HepG2 (cell line): ENCODE measurements at regions not wholly inside any gene's neighbourhood (a gene's known extent, or its start where the extent isn't known, plus 50 kb on each side); places are given as distances from the start of the nearest gene placed in this dataset.

Experiments used
- ATAC-seq: fragments of 200-7000 bp; cut with Tn5 transposase; 3 replicates; pipeline ENCODE4 v1.9.1; 2020; ENCODE audit warnings: mild to moderate bottlenecking, moderate library complexity
- BruUV-seq: library from RNA; stranded (reverse); fragments of 400-500 nt; replicated peaks from 2 replicates; lab custom pipeline; 2021; lab: Mats Ljungman, UMichigan
- CTCF ChIA-PET: fragments of 300-600 bp; formaldehyde crosslinking; extraction: SDS; loops from one replicate; lab custom pipeline; 2021; ENCODE audit warnings: low total read pairs, inconsistent platforms, low intra/inter-chr PET ratio; lab: Yijun Ruan, JAX
- POLR2A ChIA-PET: fragments of 350-600 bp; sonication (Branson Sonifier 250); formaldehyde crosslinking; loops from one replicate; lab custom pipeline; 2020; ENCODE audit warnings: antibody characterized with exemption, inconsistent platforms; lab: Yijun Ruan, JAX
- DNase-seq: peaks from one replicate; pipeline ENCODE4 v3.0.0-alpha.2; 2015; ENCODE audit warnings: low spot score
- FAIRE-seq: peaks from 3 replicates; lab custom pipeline; 2011; peaks lifted over from hg19 to GRCh38; lab: Jason Lieb, UNC
- H2AFZ ChIP-seq: one replicate; pipeline ENCODE4 v1.6.1; 2011; ENCODE audit warnings: low read length, inconsistent platforms
- H3K27ac ChIP-seq: fragments of 300-600 bp; 3 replicates; pipeline ENCODE4 v1.8.0; 2011; ENCODE audit warnings: mixed run types, mild to moderate bottlenecking, mixed read lengths, low read length, inconsistent platforms; ENCODE audit not compliant: insufficient read depth; ENCODE audit errors: extremely low read length
- H3K27me3 ChIP-seq, 2 experiments: fragments of 200-600 bp in 1 of 2; 2 replicates in 1 of 2; 3 replicates in 1 of 2; pipeline versions ENCODE4 v1.6.0 to v1.8.0; 2011; ENCODE audit warnings: low read length in 2 of 2, mild to moderate bottlenecking in 2 of 2, moderate library complexity in 2 of 2, inconsistent platforms in 1 of 2; ENCODE audit not compliant: insufficient read depth in 2 of 2, control insufficient read depth in 1 of 2
- H3K36me3 ChIP-seq, 2 experiments: fragments of 200-600 bp in 1 of 2; replicated peaks in 1 of 2; 2 replicates in 1 of 2; 3 replicates in 1 of 2; pipeline versions ENCODE4 v1.5.1 to v1.8.0; 2011; ENCODE audit warnings: low read length in 2 of 2, inconsistent platforms in 1 of 2; ENCODE audit not compliant: insufficient read depth in 2 of 2, control insufficient read depth in 1 of 2
- H3K4me1 ChIP-seq: 2 replicates; pipeline ENCODE4 v1.5.1; 2012; ENCODE audit warnings: low read length, inconsistent platforms; ENCODE audit not compliant: insufficient read depth
- H3K4me2 ChIP-seq: 2 replicates; pipeline ENCODE4 v1.6.0; 2011; ENCODE audit warnings: low read depth, low read length, inconsistent platforms
- H3K4me3 ChIP-seq, 3 experiments: fragments of 200-600 bp in 1 of 3; sonication (generic), shearing (Covaris generic) in 1 of 3; replicated peaks in 1 of 3; 2 replicates each; pipeline ENCODE4 v1.5.1; 2011 to 2016; ENCODE audit warnings: low read length in 3 of 3, inconsistent platforms in 2 of 3, low read depth in 2 of 3, mild to moderate bottlenecking in 2 of 3, control low read depth in 1 of 3, mixed read lengths in 1 of 3; ENCODE audit not compliant: insufficient read depth in 1 of 3
- H3K79me2 ChIP-seq: one replicate; pipeline ENCODE4 v1.6.1; 2011; ENCODE audit warnings: low read length, inconsistent platforms; ENCODE audit not compliant: insufficient read depth
- H3K9ac ChIP-seq: 2 replicates; pipeline ENCODE4 v1.6.0; 2011; ENCODE audit warnings: mild to moderate bottlenecking, low read depth, low read length, inconsistent platforms; ENCODE audit not compliant: insufficient read depth
- H3K9me3 ChIP-seq: 2 replicates; pipeline ENCODE4 v1.5.1; 2012; ENCODE audit warnings: mild to moderate bottlenecking, low read length
- H4K20me1 ChIP-seq: 2 replicates; pipeline ENCODE4 v1.6.0; 2011; ENCODE audit warnings: inconsistent platforms, mild to moderate bottlenecking, low read length, moderate library complexity; ENCODE audit not compliant: insufficient read depth
- CHCHD3 ChIP-seq: sonication (generic); formaldehyde crosslinking; IDR thresholded peaks from 2 replicates; pipeline ENCODE4 v1.8.0; 2022; ENCODE audit warnings: mild to moderate bottlenecking, missing genetic modification reagents, moderate library complexity
- DRAP1 ChIP-seq: IDR thresholded peaks from 2 replicates; pipeline ENCODE4 v1.6.1; 2016; ENCODE audit warnings: missing genetic modification reagents, missing compliant biosample characterization
- IRF2 ChIP-seq: IDR thresholded peaks from 2 replicates; pipeline ENCODE4 v1.6.1; 2018; ENCODE audit warnings: missing genetic modification reagents, missing compliant biosample characterization
- MATR3 ChIP-seq: sonication (generic); formaldehyde crosslinking; IDR thresholded peaks from 2 replicates; pipeline ENCODE4 v1.4.0; 2020; ENCODE audit warnings: missing genetic modification reagents
- SRF ChIP-seq: IDR thresholded peaks from 2 replicates; pipeline ENCODE4 v1.6.1; 2011; ENCODE audit warnings: mild to moderate bottlenecking, low read depth, low read length, moderate library complexity
- ZHX2 ChIP-seq, 2 experiments: sonication (generic) in 1 of 2; formaldehyde crosslinking in 1 of 2; IDR thresholded peaks; 2 replicates each; pipeline versions ENCODE4 v1.6.1 to v1.9.0; 2014 to 2022; ENCODE audit warnings: antibody characterized with exemption in 1 of 2, borderline replicate concordance in 1 of 2, inconsistent platforms in 1 of 2, low read depth in 1 of 2, missing genetic modification reagents in 1 of 2
- ZNF460 ChIP-seq: sonication (generic); formaldehyde crosslinking; IDR thresholded peaks from 2 replicates; pipeline ENCODE4 v1.5.1; 2020; ENCODE audit warnings: missing genetic modification reagents, mild to moderate bottlenecking, borderline replicate concordance
- ZNF569 ChIP-seq: sonication (generic); formaldehyde crosslinking; IDR thresholded peaks from 2 replicates; pipeline ENCODE4 v1.5.0; 2020; ENCODE audit warnings: mild to moderate bottlenecking, missing genetic modification reagents, moderate library complexity, borderline replicate concordance
- ZNF646 ChIP-seq: sonication (generic); formaldehyde crosslinking; IDR thresholded peaks from 2 replicates; pipeline ENCODE4 v1.9.0; 2021; ENCODE audit warnings: mild to moderate bottlenecking, missing genetic modification reagents
- ZSCAN29 ChIP-seq: sonication (generic); formaldehyde crosslinking; conservative IDR thresholded peaks from 2 replicates; pipeline ENCODE4 v1.4.0; 2020; ENCODE audit warnings: mild to moderate bottlenecking, missing genetic modification reagents
- WGBS: methylation state at CpG from one replicate; pipeline ENCODE4 v1.1.6; 2017; ENCODE audit warnings: low lambda C conversion rate; 5-methylcytosine and 5-hydroxymethylcytosine counted together
- in situ Hi-C: cut with HindIII; loops from 2 replicates; pipeline ENCODE4 v1.10.0; 2017; ENCODE audit warnings: low pct_unique_long_range_greater_than_20kb; ENCODE audit not compliant: extremely low pct_ligation_motif_present
- intact Hi-C: fragments of 100-400 bp; cut with micrococcal nuclease; formaldehyde crosslinking; loops from one replicate; pipeline ENCODE4 v1.10.0; 2022; ENCODE audit not compliant: unreplicated experiment

- TF ChIP-seq ZHX2 (IDR thresholded peaks at IDR 0.05; ENCODE audit: low read depth) (no peak), ZHX2 (CRISPR knock-in tag; IDR thresholded peaks at IDR 0.05; ENCODE audit: borderline replicate concordance) (no peak), ZNF569 (CRISPR knock-in tag) (no peak)
- TF ChIP-seq, all 625 proteins: peak for 1
Measured at GRCh38 chr4:156330436-156331031, 376.9 kb upstream of the CTSO start (continued).

GRCh38 chr4:156329779-156330178 lies 376.1 kb upstream of the CTSO start:
- Histone ChIP-seq H3K36me3 (no peaks in the 10 kb centered on the region), H4K20me1 (no peaks in the 10 kb centered on the region), H3K4me1 (no peaks in the 10 kb centered on the region), H3K4me3 (no peak overlapping the region), H3K79me2 (no peaks in the 10 kb centered on the region), H3K9ac (no peak overlapping the region), H3K9me3 (no peaks in the 10 kb centered on the region), H3K27me3 (no peaks in the 10 kb centered on the region), H2AFZ (no peak overlapping the region), H3K27ac (no peak overlapping the region), H3K4me2 (no peak overlapping the region)
- in situ Hi-C loops, result no loop called here
- DNase-seq, result no peak
- CTCF ChIA-PET, result no interaction called here
- FAIRE-seq, result no peak
- 8% methylated on average over 1 of the region's 1 CpG for WGBS
- no peak for ATAC-seq
- BruUV-seq, result no TSS peak
- POLR2A ChIA-PET, result no interaction called here
- intact Hi-C loops, result no loop called here
- TF ChIP-seq CHCHD3 (CRISPR knock-in tag), result no peak
- no peak for TF ChIP-seq SRF
- TF ChIP-seq MATR3, result no peak
- no peak for TF ChIP-seq IRF2 (CRISPR knock-in tag)
- TF ChIP-seq ZNF646, result no peak
- TF ChIP-seq ZNF460 (CRISPR knock-in tag), result no peak
- TF ChIP-seq ZSCAN29 (CRISPR knock-in tag), result no peak
- no peak for TF ChIP-seq DRAP1 (CRISPR knock-in tag)
